Hepatocyte (in vitro differentiated cells): ENCODE measurements at regions not wholly inside any gene's neighbourhood (a gene's known extent, or its start where the extent isn't known, plus 50 kb on each side); places are given as distances from the start of the nearest gene placed in this dataset.

Experiments used
- DNase-seq: peaks from one replicate; pipeline ENCODE4 v3.0.0-alpha.2; 2016; ENCODE audit warnings: low spot score
- H2AFZ ChIP-seq: fragments of 200-600 bp; sonication (generic); 2 replicates; pipeline ENCODE4 v1.6.0; 2016; ENCODE audit warnings: antibody characterized with exemption, mild to moderate bottlenecking
- H3K27ac ChIP-seq: fragments of 200-600 bp; sonication (generic); 2 replicates; pipeline ENCODE4 v1.5.1; 2016; ENCODE audit warnings: mild to moderate bottlenecking
- H3K27me3 ChIP-seq: fragments of 200-600 bp; sonication (generic); 2 replicates; pipeline ENCODE4 v1.6.1; 2016
- H3K36me3 ChIP-seq: fragments of 200-600 bp; sonication (generic); replicated peaks from 2 replicates; pipeline ENCODE4 v1.5.1; 2016; ENCODE audit warnings: low read depth; ENCODE audit not compliant: insufficient read depth
- H3K4me1 ChIP-seq: fragments of 200-600 bp; sonication (generic); 2 replicates; pipeline ENCODE4 v1.5.1; 2016; ENCODE audit warnings: mild to moderate bottlenecking, moderate library complexity; ENCODE audit not compliant: insufficient read depth
- H3K4me2 ChIP-seq: fragments of 200-600 bp; sonication (generic); 2 replicates; pipeline ENCODE4 v1.6.0; 2016
- H3K4me3 ChIP-seq: fragments of 200-600 bp; sonication (generic); 2 replicates; pipeline ENCODE4 v1.5.1; 2016; ENCODE audit warnings: mild to moderate bottlenecking
- H3K79me2 ChIP-seq: fragments of 200-600 bp; sonication (generic); 2 replicates; pipeline ENCODE4 v1.6.0; 2017; ENCODE audit warnings: mild to moderate bottlenecking
- H3K9me2 ChIP-seq: fragments of 200-600 bp; sonication (generic); replicated peaks from 2 replicates; pipeline ENCODE4 v1.6.0; 2017; ENCODE audit warnings: mild to moderate bottlenecking; ENCODE audit not compliant: insufficient read depth
- H3K9me3 ChIP-seq: fragments of 200-600 bp; sonication (generic); 2 replicates; pipeline ENCODE4 v1.5.1; 2016; ENCODE audit warnings: low read depth, mild to moderate bottlenecking
- H4K20me1 ChIP-seq: fragments of 200-600 bp; sonication (generic); 2 replicates; pipeline ENCODE4 v1.6.0; 2016; ENCODE audit warnings: mild to moderate bottlenecking; ENCODE audit not compliant: insufficient read depth, poor library complexity, severe bottlenecking
- CTCF ChIP-seq: fragments of 200-600 bp; sonication (generic); IDR thresholded peaks from 2 replicates; pipeline ENCODE4 v1.5.1; 2016; ENCODE audit warnings: antibody characterized with exemption, mild to moderate bottlenecking; ENCODE audit not compliant: poor library complexity
- EZH2 ChIP-seq: fragments of 200-600 bp; sonication (generic); IDR thresholded peaks from 2 replicates; pipeline ENCODE4 v1.6.1; 2016; ENCODE audit warnings: antibody characterized with exemption, mild to moderate bottlenecking, borderline replicate concordance
- EZH2phosphoT487 ChIP-seq: fragments of 200-600 bp; sonication (generic); IDR thresholded peaks from one replicate; pipeline ENCODE4 v1.6.1; 2018; ENCODE audit warnings: antibody characterized with exemption, mild to moderate bottlenecking, low read depth, moderate library complexity; ENCODE audit not compliant: unreplicated experiment, severe bottlenecking
- WGBS: methylation state at CpG from one replicate; pipeline ENCODE4 v1.1.6; 2016; ENCODE audit warnings: low lambda C conversion rate; ENCODE audit errors: missing lambda C conversion rate; 5-methylcytosine and 5-hydroxymethylcytosine counted together

- Histone ChIP-seq H3K27ac (no peak overlapping the region), H3K36me3 (no peaks in the 10 kb centered on the region), H3K4me3 (no peak overlapping the region), H3K9me3 (no peaks in the 10 kb centered on the region), H3K9me2 (no peaks in the 10 kb centered on the region), H3K4me2 (no peak overlapping the region), H3K27me3 (no peaks in the 10 kb centered on the region), H3K79me2 (no peaks in the 10 kb centered on the region), H2AFZ (no peak overlapping the region), H3K4me1 (no peaks in the 10 kb centered on the region), H4K20me1 (no peaks in the 10 kb centered on the region)
- no peak for DNase-seq
- TF ChIP-seq CTCF (no peak), EZH2 (no peak), EZH2phosphoT487 (no peak)
- 91% methylated on average over 7 of the region's 7 CpGs for WGBS
These were observed 529.9 kb downstream of the TCERG1L start for GRCh38 chr10:130781623-130782022.

GRCh38 chr10:130782467-130782866, 529.1 kb downstream of the TCERG1L start:
- no peaks in the 10 kb centered on the region for H3K4me1 ChIP-seq
- H3K9me3 ChIP-seq, result no peaks in the 10 kb centered on the region
- WGBS, result 84% methylated on average over 9 of the region's 11 CpGs
- no peak for TF ChIP-seq EZH2
- TF ChIP-seq CTCF, result no peak
- TF ChIP-seq EZH2phosphoT487, result no peak
- no peaks in the 10 kb centered on the region for H3K9me2 ChIP-seq
- no peaks in the 10 kb centered on the region for H3K27me3 ChIP-seq
- H3K4me2 ChIP-seq, result no peak overlapping the region
- H3K27ac ChIP-seq, result no peak overlapping the region
- H3K79me2 ChIP-seq, result no peaks in the 10 kb centered on the region
- DNase-seq, result no peak
- H2AFZ ChIP-seq, result no peak overlapping the region
- no peak overlapping the region for H3K4me3 ChIP-seq
- no peaks in the 10 kb centered on the region for H4K20me1 ChIP-seq
- H3K36me3 ChIP-seq, result no peaks in the 10 kb centered on the region

- WGBS, result 91% methylated on average over 11 of the region's 12 CpGs
These were observed 527.2 kb downstream of the TCERG1L start for GRCh38 chr10:130784326-130784725.

More at GRCh38 chr10:130784326-130784725, 527.2 kb downstream of the TCERG1L start:
- TF ChIP-seq EZH2 (no peak), EZH2phosphoT487 (no peak), CTCF (no peak)
- Histone ChIP-seq H3K9me3 (no peaks in the 10 kb centered on the region), H4K20me1 (no peaks in the 10 kb centered on the region), H3K27ac (no peak overlapping the region), H3K4me1 (no peaks in the 10 kb centered on the region), H2AFZ (no peak overlapping the region), H3K27me3 (no peaks in the 10 kb centered on the region), H3K4me3 (no peak overlapping the region), H3K79me2 (no peaks in the 10 kb centered on the region), H3K4me2 (no peak overlapping the region), H3K36me3 (no peaks in the 10 kb centered on the region), H3K9me2 (no peaks in the 10 kb centered on the region)
- no peak for DNase-seq
